WTC11 (cell line): ENCODE measurements at regions not wholly inside any gene's neighbourhood (a gene's known extent, or its start where the extent isn't known, plus 50 kb on each side); places are given as distances from the start of the nearest gene placed in this dataset.

Experiments used
- CBFB ChIP-seq: sonication (generic); formaldehyde crosslinking; IDR thresholded peaks from 2 replicates; pipeline ENCODE4 v1.8.1; 2022; ENCODE audit warnings: mild to moderate bottlenecking, low read depth, missing genetic modification reagents
- CDX4 ChIP-seq: fragments of 250-450 bp; sonication (Bioruptor Pico); IDR thresholded peaks from 2 replicates; pipeline ENCODE4 v1.9.0; 2021; ENCODE audit warnings: moderate library complexity, mild to moderate bottlenecking, inconsistent platforms, borderline replicate concordance
- ELF4 ChIP-seq: sonication (generic); formaldehyde crosslinking; IDR thresholded peaks from 2 replicates; pipeline ENCODE4 v1.8.1; 2022; ENCODE audit warnings: low read depth, mild to moderate bottlenecking, moderate library complexity, missing genetic modification reagents
- FOXK1 ChIP-seq: sonication (generic); formaldehyde crosslinking; IDR thresholded peaks from 2 replicates; pipeline ENCODE4 v1.8.0; 2022; ENCODE audit warnings: mild to moderate bottlenecking, moderate library complexity, missing genetic modification reagents
- NR3C1 ChIP-seq: sonication (generic); formaldehyde crosslinking; conservative IDR thresholded peaks from 2 replicates; pipeline ENCODE4 v1.8.1; 2023; ENCODE audit warnings: low read depth, mild to moderate bottlenecking, missing genetic modification reagents
- SP1 ChIP-seq: sonication (generic); formaldehyde crosslinking; conservative IDR thresholded peaks from 2 replicates; pipeline ENCODE4 v1.8.1; 2022; ENCODE audit warnings: missing genetic modification reagents
- ZNF317 ChIP-seq: sonication (generic); formaldehyde crosslinking; IDR thresholded peaks from 2 replicates; pipeline ENCODE4 v1.8.1; 2023; ENCODE audit warnings: low read depth, mild to moderate bottlenecking, moderate library complexity, missing genetic modification reagents, borderline replicate concordance
- ZSCAN18 ChIP-seq: fragments of 250-450 bp; sonication (Bioruptor Pico); IDR thresholded peaks from 2 replicates; pipeline ENCODE4 v2.1.2; 2022; ENCODE audit warnings: mild to moderate bottlenecking, moderate library complexity
- TF ChIP-seq, protein P1 (sequence below): sonication (generic); formaldehyde crosslinking; IDR thresholded peaks from 2 replicates; pipeline ENCODE4 v1.8.1; 2023; ENCODE audit warnings: mild to moderate bottlenecking, missing genetic modification reagents, borderline replicate concordance
- TF ChIP-seq, protein P2 (sequence below): fragments of 250-450 bp; sonication (Bioruptor Pico); IDR thresholded peaks from 2 replicates; pipeline ENCODE4 v1.9.0; 2021; ENCODE audit warnings: mild to moderate bottlenecking, borderline replicate concordance

DNA sequence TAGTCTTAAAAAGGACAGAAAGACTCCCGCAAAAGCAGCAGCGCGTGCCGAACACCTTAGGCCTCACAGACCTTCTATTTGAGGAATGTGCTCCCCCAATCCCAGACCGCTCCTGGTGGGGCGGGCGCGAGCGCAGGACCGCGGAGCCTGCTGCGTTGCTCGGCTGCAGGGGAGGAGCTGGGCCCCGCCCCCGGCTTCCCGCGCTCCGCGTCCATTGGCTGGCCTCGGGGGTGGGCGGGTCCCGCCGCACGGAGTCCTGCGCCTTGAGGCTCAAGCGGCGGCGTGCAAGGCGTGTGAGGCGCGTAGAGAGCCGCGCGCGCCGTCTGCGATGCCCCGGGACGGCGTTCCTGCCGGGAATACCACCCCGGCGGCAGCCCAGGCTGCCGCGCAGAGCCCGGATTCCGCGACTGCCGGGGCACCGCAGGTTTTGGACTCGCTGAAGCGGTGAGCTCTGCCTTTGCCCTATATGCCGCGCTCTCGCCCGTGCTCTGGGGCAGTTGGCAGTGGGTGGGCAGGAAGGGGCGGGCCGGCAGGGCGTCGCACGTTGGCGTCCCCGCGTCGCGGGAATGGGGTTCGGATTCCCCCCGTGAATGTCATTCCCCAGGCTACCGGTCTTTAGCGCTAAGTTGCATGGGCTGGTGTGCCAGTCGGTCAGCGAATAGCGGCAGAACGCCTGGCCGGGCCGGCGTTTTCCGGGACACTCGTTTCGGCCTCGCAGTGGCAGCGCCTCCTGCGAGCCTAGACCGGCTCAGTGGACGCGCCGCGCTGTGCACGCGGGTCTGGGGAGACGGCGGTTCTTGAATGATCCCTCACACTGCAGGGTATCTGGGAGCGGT lies 49.6 kb upstream of the PAIP2B start (continued):
- TF ChIP-seq, protein P1, sequence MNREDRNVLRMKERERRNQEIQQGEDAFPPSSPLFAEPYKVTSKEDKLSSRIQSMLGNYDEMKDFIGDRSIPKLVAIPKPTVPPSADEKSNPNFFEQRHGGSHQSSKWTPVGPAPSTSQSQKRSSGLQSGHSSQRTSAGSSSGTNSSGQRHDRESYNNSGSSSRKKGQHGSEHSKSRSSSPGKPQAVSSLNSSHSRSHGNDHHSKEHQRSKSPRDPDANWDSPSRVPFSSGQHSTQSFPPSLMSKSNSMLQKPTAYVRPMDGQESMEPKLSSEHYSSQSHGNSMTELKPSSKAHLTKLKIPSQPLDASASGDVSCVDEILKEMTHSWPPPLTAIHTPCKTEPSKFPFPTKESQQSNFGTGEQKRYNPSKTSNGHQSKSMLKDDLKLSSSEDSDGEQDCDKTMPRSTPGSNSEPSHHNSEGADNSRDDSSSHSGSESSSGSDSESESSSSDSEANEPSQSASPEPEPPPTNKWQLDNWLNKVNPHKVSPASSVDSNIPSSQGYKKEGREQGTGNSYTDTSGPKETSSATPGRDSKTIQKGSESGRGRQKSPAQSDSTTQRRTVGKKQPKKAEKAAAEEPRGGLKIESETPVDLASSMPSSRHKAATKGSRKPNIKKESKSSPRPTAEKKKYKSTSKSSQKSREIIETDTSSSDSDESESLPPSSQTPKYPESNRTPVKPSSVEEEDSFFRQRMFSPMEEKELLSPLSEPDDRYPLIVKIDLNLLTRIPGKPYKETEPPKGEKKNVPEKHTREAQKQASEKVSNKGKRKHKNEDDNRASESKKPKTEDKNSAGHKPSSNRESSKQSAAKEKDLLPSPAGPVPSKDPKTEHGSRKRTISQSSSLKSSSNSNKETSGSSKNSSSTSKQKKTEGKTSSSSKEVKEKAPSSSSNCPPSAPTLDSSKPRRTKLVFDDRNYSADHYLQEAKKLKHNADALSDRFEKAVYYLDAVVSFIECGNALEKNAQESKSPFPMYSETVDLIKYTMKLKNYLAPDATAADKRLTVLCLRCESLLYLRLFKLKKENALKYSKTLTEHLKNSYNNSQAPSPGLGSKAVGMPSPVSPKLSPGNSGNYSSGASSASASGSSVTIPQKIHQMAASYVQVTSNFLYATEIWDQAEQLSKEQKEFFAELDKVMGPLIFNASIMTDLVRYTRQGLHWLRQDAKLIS (CRISPR knock-in tag) = no peak
- TF ChIP-seq ZNF317 (peak; percentile 55), SP1 (CRISPR knock-in tag) (peak; percentile 98), NR3C1 (no peak), FOXK1 (CRISPR knock-in tag) (peak; percentile 87; the same call in 1 of the 2 replicates), CBFB (no peak), ZSCAN18 (no peak), CDX4 (CRISPR knock-in tag) (no peak), ELF4 (peak; percentile 89; the same call in 1 of the 2 replicates)
- TF ChIP-seq, protein P2, sequence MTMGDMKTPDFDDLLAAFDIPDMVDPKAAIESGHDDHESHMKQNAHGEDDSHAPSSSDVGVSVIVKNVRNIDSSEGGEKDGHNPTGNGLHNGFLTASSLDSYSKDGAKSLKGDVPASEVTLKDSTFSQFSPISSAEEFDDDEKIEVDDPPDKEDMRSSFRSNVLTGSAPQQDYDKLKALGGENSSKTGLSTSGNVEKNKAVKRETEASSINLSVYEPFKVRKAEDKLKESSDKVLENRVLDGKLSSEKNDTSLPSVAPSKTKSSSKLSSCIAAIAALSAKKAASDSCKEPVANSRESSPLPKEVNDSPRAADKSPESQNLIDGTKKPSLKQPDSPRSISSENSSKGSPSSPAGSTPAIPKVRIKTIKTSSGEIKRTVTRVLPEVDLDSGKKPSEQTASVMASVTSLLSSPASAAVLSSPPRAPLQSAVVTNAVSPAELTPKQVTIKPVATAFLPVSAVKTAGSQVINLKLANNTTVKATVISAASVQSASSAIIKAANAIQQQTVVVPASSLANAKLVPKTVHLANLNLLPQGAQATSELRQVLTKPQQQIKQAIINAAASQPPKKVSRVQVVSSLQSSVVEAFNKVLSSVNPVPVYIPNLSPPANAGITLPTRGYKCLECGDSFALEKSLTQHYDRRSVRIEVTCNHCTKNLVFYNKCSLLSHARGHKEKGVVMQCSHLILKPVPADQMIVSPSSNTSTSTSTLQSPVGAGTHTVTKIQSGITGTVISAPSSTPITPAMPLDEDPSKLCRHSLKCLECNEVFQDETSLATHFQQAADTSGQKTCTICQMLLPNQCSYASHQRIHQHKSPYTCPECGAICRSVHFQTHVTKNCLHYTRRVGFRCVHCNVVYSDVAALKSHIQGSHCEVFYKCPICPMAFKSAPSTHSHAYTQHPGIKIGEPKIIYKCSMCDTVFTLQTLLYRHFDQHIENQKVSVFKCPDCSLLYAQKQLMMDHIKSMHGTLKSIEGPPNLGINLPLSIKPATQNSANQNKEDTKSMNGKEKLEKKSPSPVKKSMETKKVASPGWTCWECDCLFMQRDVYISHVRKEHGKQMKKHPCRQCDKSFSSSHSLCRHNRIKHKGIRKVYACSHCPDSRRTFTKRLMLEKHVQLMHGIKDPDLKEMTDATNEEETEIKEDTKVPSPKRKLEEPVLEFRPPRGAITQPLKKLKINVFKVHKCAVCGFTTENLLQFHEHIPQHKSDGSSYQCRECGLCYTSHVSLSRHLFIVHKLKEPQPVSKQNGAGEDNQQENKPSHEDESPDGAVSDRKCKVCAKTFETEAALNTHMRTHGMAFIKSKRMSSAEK (CRISPR knock-in tag) = no peak
